Hematopoietic multipotent progenitor cell treated with erythropoietin and hydrocortisone succinate and interleukin-3 and kit ligand, for 4 days (in vitro differentiated cells): ENCODE measurements at regions not wholly inside any gene's neighbourhood (a gene's known extent, or its start where the extent isn't known, plus 50 kb on each side); places are given as distances from the start of the nearest gene placed in this dataset.

Experiments
- DNase-seq: peaks from one replicate; pipeline ENCODE4 v3.0.0-alpha.2; 2015

DNA sequence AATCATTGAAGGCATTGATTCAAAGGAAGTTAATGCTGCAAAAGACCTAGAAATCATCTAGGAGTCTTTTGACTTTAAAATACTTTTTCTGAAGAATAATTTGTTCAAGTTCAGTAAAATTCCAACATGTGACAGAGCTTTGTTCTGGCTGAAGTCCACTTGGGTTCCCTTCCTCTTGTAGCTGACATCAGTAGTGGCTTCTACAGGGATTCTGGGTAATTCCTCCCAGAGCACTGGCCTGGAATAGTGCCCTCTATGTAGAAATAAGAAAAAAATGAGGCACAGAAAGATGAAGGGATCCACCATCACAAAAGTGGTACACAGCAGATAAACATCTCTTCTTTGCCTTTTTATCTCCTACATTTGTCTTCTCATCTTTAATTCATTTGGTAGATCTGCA, 548.1 kb downstream of the LTN1 start:
- no peak for DNase-seq

DNA sequence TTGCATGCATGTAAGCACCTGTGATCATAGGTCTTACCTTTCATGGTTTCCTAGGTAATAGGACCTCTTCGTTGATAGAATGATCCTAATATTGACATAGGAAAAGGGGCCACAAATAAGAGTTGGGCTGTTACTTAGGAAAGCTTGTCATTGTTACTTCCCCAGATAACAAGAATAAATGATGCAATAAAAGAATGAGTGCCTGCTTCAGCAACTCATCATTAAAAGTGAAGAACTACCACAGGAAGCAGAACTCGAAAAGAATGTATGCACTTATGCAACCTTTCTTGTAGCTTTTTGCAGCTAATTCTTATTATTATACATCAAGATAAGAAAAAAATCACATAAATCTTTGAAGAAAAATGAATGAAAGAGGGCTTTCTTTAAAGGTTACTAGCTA, 548.6 kb downstream of the LTN1 start:
- DNase-seq, result no peak

- DNase-seq, result no peak
Measured at GRCh38 chr21:28442624-28443023, 550.1 kb downstream of the LTN1 start.

DNA sequence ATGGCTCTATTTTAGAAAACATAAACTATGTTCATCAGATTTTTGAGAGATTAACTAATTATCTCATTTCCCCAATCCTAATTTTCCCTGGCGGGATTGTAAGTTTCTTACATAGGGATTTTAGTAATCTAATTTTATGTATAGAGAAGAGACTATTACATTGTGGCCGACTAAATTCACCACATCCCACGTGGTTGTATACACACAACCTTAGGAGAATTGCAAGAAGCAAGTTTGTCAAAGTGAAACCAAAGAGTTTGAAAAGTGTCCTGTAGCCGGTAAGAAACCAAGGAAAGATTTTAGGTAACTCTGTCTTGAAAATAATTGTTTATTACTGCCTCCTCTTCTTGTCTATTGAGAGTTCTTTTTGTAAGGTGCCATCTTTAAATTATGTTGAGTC, 550.6 kb downstream of the LTN1 start:
- no peak for DNase-seq

- DNase-seq, result no peak
Measured at GRCh38 chr21:28439788-28440187, 552.9 kb downstream of the LTN1 start.

- DNase-seq, result no peak
Measured at GRCh38 chr21:28439251-28439650, 553.4 kb downstream of the LTN1 start.

DNA sequence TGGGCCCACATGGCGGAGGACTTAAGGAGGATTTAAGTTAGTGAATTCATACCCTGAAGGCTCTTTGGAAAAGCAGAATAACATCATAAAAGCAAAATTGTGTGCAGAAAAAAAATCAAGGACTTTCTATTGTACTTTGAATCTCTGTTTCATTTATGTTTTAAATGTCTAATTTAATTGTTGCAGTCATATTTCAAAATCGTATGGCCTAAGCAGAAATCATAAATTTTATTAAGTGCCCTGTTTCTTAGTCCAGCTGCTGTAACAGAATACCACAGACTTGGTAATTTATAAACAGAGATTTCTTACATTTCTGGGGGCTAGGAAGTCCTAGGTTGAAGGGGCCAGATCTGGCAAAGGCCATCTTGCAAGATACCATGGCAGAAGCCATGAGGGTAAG, 555.6 kb downstream of the LTN1 start:
- no peak for DNase-seq

DNA sequence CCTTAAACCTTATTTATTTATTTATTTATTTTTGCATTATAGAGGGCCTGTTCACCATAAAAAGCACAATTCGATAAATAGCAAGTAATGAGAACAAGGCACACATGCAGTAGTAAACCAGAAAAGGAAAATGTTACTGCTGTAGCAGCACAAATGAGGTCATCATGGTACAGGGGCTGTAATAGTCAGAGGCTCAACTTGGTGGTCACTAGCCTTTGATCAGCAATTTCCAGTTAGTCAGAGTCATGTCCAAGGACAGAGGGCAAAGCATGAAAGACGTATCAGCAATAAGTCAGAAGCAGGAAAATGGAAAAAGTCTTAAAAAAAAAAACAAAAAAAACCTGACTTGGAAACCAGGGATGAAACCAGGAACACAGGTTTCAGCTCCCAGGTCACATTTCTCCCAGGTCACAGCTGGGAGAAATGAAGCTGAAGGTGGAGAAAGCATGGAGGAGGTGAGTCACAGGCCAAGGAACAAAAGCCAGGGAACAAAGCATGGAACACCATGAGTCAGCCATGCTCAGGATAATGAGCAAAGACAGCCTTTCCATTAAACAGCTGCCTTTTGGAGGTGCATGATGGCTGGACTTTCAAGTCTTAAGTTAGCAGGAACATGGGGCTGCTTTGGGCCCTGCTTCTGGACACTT, 556.3 kb downstream of the LTN1 start:
- no peak for DNase-seq

DNA sequence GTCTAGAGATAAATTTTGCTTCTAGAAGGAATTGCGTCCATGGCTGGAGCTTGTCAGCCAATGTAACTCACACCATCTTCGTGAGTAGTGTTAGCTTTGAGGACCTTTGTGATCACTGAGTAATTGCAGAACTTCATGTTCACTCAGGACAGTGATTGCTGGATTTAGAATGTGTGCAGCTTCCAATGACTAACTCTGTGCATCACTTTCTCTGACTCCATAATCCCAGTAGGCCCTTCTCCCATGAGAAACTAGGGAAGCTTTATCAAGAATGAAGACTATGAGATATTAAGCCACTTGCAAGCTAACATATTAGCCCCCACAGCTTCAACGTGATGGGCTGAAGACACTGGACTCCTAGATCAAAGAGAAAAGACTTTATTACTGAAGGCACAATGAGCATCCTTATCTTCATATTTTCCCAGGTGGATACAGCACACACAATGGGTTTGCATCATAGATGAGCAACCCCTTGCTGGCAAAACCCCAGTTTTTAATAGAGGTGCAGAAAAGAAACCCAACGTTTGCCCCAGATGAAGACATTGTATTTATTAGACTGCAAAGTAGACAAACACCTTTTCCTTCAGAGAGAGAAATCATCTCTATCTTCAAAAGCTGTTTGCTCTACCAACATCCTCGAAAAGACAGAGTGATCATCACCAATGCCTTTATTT, 561.0 kb downstream of the LTN1 start:
- DNase-seq, result no peak

- DNase-seq, result no peak
Measured at GRCh38 chr21:28431022-28431421, 561.7 kb downstream of the LTN1 start.

DNA sequence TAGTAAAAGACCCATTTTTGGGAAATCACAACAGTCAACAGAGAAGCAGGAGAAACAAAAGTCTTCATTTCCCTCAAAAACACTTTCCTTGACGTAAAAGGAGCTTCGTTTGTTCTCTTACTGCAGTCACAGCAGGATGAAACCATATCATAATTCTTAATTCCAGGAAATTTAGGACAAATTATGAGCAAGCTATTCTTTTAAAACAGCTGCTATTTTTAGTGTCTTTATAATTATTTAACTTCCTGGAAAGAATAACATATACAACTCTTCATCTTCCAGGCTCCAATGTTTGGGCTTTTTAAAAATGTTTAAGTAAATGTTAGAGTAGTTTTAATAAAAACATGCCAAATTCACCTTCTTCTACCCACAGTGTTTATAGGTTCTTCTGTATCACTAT, 563.5 kb downstream of the LTN1 start:
- no peak for DNase-seq

DNA sequence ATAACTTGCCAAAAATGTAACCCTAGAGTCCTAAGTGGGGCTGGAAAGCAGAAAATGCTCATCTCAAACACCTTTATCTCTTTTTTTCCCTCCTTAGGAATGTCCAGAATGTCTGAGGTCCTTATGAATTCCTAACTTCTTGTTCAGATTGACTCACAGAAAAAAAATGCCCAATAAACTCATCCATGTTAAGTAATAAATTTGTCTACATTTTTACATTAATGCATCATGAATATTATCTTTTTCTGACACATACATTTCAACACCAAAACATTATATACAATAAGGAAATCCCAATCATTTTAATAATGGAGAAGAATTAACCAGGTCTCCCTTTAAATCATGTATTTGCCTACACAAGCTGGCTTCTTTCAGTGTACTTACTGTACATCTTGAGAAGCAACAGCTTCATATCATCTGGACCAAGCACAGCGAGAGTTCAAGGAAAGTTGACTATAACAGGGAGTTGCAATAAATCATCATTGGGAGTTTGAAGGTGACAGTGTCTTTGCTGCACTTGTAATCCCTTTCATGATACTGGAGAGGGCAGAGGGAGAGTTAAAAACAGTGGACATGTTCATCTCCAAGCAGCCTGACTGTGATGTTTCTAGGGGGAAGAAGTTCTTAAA, 565.2 kb downstream of the LTN1 start:
- DNase-seq, result no peak

DNA sequence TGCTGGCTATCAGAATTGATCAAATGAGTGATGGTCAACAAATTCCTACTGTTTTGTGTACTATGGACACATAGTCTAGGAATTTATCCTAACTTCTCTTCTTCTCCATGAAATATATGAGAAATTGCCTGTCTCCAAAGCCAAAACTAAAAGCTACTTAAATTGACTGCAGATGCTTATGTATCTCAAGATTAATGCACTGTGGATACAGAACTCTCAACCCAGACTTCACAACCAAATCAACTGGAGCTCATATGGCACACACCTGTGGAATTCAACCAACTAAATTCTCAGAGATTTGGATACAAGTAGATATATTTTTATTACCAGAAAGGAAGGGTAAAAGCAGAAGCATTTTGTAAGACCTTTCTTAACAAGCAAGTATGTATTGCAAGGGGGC, 566.1 kb downstream of the LTN1 start:
- DNase-seq, result no peak

GRCh38 chr21:28423521-28424190, 569.0 kb downstream of the LTN1 start:
- DNase-seq, result no peak

DNA sequence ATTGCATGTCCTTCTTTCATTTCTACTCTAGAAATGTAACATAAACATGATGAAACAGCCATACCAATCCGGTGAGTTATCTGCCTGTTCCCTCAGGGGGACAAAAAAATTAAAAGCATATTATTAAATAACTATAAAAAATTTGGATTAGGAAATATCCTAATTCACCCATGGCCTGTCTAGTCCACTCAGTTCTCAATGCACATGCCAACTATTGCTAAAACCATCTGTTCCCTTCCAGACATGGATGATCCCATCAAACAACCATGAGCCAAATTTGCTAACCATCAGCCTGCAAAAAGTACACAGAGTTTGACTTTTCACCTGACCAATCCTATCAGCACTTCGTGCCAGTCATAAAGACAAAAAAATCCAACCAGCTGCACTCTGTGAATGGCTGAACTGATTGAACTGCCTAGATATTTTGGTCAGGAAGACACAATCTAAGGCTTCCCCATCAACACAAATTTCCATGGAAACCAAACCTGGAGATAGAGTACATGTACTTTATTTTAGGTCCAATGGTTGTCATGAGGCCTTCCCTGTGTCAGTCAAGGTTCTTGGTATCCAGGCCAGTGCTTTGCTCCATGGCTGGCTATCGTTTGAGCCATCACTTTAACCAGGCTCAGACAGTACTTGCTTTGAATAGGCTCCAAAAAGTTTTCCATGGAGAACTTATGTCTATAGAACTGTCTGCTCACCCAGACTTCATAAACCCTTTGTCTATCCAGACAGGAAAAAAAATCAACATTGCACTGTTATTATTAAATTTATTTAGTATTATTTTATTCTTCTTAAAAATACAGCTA, 570.8 kb downstream of the LTN1 start:
- no peak for DNase-seq

DNA sequence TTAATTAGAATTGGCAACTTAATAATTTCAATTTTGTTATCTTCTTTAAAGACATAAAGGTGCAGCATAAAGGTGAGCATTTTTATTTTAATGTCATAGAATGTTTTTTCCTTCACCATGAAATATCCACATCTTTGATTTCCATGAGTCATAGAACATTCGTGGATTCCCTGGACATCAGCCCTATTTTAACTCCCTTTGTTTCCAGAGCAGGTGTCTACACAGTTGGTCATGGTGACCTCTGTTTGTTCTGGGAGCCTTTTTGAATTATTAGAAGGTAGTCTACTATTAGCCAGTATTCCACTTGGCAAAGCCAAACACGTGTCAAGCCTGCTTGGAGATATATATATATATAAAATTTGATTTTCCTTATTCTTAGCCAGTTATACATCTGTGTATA, 572.9 kb downstream of the LTN1 start:
- no peak for DNase-seq

DNA sequence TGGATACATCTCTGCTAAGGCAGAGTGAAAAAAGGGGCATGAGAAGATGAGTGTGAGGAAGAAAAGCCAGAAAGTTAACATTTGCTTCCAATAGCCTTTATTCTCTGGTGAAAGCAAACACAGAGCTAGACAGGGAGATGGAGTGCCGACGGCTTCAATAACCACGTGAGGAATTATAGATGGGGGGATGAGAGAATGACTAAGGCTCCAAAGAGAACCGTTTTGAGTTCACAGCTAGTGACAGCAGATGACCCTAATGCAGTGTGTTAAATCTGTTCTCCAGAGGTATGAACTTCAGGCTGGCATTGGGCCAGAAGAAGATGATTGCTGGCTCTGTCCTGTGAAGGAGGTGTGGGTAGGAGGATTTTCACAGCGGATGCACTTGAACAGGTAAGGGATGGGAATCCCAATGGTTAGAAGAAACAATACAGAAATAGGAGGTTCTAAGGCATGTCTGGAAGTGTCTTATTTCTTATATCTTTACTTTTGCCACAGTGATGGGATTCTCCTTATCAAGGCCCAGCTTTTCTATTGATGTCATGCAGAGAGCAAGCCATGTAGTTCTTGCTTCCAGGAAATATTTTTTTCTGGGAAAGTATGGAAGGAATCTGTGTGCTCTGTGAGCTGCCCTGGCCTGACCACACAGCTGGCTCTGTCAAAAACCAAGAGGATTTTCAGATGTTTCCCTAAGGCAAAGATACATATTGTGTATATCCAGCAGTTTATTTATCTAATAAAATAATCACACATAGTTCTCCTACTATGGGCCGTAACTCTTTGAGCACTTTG, 573.8 kb downstream of the LTN1 start:
- DNase-seq, result no peak

- peak; percentile 76 for DNase-seq
Measured at GRCh38 chr21:28410256-28410655, 582.4 kb downstream of the LTN1 start.

DNA sequence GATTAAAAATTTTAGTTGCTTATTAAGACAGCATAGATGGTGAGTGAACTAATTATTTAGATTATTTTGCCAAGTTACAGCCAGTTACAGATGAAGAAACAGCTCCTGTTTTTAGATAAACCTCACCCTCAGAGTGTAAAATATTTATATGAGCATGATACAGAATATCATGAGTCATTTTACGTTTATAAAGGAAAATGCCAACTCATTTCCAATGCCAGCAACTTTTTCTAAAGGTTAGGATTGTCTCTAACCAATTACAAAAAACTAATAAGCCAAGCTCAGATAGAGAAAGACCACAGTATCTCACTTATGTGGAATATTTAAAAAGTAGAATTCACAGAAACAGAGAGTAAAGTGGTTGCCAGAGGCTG, 590.1 kb downstream of the LTN1 start:
- no peak for DNase-seq

DNA sequence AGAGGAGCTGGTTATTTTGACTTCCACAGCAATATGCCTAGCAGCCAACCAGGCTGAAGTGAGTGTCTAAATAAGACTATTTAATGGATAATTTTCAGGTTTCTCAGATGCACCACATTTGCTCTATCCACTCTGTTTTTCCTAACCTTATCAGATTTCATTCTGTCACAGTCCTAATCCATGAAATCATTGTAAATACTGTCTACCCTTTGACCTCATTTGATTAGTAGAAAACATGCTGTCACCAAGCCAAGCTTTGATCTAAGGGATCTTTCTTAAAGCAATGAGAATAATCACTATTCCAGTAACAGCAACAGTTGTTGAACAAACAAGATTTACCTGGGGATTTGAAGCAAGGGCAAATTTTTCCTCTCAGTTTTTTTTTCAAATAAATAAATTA, 595.6 kb downstream of the LTN1 start:
- DNase-seq, result no peak

DNA sequence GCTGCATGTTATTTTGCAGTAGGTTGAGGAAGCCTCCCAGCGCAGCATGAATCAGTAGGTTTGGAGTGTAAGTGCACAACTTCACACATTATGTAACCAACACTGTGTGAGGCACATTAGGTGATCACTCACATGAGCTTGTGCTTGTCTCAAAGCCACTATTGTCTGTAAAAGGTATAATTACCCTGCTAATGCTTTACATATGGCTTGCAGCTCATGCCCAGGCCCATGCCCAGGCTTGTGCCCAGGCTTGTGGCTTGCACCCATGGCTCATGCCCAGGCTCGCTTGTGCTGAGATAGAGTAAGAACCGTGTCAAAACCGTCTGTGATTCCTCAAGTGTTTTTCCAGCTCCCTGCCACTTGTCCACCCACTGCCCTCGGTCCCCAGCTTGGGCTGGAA, 596.3 kb downstream of the LTN1 start:
- DNase-seq, result no peak

GRCh38 chr21:28393279-28393678, 599.4 kb downstream of the LTN1 start:
- DNase-seq, result no peak
